HepG2 (cell line): ENCODE measurements at regions not wholly inside any gene's neighbourhood (a gene's known extent, or its start where the extent isn't known, plus 50 kb on each side); places are given as distances from the start of the nearest gene placed in this dataset.

Experiments used
- ZNF326 ChIP-seq: sonication (generic); formaldehyde crosslinking; IDR thresholded peaks from 2 replicates; pipeline ENCODE4 v1.4.0; 2020; ENCODE audit warnings: missing genetic modification reagents, borderline replicate concordance
- TF ChIP-seq, protein P1 (sequence below): IDR thresholded peaks from 2 replicates; pipeline ENCODE4 v1.6.1; 2012; ENCODE audit warnings: inconsistent platforms
- TF ChIP-seq, protein P2 (sequence below): sonication (generic); formaldehyde crosslinking; IDR thresholded peaks from 2 replicates; pipeline ENCODE4 v1.4.0; 2020; ENCODE audit warnings: mild to moderate bottlenecking, missing genetic modification reagents
- TF ChIP-seq, protein P3 (sequence below), 2 experiments: sonication (generic) in 1 of 2; formaldehyde crosslinking in 1 of 2; IDR thresholded peaks; 2 replicates each; pipeline versions ENCODE4 v1.5.1 to v1.6.1; 2011 to 2020; ENCODE audit warnings: borderline replicate concordance in 1 of 2, low read depth in 1 of 2, low read length in 1 of 2, mild to moderate bottlenecking in 1 of 2, missing genetic modification reagents in 1 of 2, moderate library complexity in 1 of 2
- TF ChIP-seq, protein P4 (sequence below): sonication (generic); formaldehyde crosslinking; IDR thresholded peaks from 2 replicates; pipeline ENCODE4 v1.5.0; 2020; ENCODE audit warnings: mild to moderate bottlenecking, missing genetic modification reagents, moderate library complexity
- TF ChIP-seq, protein P5 (sequence below): IDR thresholded peaks from 2 replicates; pipeline ENCODE4 v1.6.1; 2016; ENCODE audit warnings: low read depth, control low read depth
- TF ChIP-seq, protein P6 (sequence below): sonication (generic); formaldehyde crosslinking; IDR thresholded peaks from 2 replicates; pipeline ENCODE4 v1.5.0; 2020; ENCODE audit warnings: missing genetic modification reagents

DNA sequence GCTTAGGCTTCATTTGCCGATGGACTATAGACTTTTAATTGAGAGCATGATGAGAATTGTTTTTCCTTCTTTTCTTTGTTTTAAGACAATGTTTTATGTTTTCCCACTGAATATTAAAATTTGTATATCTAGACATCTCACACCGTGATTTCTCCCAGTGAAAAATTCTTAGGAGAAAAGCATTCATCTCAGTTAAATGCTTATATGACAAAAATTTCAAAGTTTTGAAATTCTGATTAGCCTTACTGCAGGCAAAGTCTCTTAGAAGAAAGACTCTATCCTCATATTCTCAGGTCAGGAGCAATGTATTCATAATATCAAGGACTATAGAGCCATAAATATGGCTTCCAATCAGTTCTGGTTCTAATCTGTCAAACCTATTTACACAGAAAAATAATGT lies 2085.0 kb downstream of the NCAM2 start:
- TF ChIP-seq, protein P1, sequence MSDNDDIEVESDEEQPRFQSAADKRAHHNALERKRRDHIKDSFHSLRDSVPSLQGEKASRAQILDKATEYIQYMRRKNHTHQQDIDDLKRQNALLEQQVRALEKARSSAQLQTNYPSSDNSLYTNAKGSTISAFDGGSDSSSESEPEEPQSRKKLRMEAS, result no peak
- TF ChIP-seq, protein P2, sequence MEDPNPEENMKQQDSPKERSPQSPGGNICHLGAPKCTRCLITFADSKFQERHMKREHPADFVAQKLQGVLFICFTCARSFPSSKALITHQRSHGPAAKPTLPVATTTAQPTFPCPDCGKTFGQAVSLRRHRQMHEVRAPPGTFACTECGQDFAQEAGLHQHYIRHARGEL (CRISPR knock-in tag), result no peak
- TF ChIP-seq, protein P3, sequence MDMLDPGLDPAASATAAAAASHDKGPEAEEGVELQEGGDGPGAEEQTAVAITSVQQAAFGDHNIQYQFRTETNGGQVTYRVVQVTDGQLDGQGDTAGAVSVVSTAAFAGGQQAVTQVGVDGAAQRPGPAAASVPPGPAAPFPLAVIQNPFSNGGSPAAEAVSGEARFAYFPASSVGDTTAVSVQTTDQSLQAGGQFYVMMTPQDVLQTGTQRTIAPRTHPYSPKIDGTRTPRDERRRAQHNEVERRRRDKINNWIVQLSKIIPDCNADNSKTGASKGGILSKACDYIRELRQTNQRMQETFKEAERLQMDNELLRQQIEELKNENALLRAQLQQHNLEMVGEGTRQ (IDR thresholded peaks at IDR 0.05; ENCODE audit: low read depth, low read length), result no peak
- TF ChIP-seq, protein P3 (CRISPR knock-in tag; IDR thresholded peaks at IDR 0.05; ENCODE audit: borderline replicate concordance), result no peak
- TF ChIP-seq, protein P4, sequence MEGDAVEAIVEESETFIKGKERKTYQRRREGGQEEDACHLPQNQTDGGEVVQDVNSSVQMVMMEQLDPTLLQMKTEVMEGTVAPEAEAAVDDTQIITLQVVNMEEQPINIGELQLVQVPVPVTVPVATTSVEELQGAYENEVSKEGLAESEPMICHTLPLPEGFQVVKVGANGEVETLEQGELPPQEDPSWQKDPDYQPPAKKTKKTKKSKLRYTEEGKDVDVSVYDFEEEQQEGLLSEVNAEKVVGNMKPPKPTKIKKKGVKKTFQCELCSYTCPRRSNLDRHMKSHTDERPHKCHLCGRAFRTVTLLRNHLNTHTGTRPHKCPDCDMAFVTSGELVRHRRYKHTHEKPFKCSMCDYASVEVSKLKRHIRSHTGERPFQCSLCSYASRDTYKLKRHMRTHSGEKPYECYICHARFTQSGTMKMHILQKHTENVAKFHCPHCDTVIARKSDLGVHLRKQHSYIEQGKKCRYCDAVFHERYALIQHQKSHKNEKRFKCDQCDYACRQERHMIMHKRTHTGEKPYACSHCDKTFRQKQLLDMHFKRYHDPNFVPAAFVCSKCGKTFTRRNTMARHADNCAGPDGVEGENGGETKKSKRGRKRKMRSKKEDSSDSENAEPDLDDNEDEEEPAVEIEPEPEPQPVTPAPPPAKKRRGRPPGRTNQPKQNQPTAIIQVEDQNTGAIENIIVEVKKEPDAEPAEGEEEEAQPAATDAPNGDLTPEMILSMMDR, result no peak
- TF ChIP-seq, protein P5, sequence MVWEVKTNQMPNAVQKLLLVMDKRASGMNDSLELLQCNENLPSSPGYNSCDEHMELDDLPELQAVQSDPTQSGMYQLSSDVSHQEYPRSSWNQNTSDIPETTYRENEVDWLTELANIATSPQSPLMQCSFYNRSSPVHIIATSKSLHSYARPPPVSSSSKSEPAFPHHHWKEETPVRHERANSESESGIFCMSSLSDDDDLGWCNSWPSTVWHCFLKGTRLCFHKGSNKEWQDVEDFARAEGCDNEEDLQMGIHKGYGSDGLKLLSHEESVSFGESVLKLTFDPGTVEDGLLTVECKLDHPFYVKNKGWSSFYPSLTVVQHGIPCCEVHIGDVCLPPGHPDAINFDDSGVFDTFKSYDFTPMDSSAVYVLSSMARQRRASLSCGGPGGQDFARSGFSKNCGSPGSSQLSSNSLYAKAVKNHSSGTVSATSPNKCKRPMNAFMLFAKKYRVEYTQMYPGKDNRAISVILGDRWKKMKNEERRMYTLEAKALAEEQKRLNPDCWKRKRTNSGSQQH (CRISPR knock-in tag), result no peak
- TF ChIP-seq ZNF326 (CRISPR knock-in tag), result no peak
- TF ChIP-seq, protein P6, sequence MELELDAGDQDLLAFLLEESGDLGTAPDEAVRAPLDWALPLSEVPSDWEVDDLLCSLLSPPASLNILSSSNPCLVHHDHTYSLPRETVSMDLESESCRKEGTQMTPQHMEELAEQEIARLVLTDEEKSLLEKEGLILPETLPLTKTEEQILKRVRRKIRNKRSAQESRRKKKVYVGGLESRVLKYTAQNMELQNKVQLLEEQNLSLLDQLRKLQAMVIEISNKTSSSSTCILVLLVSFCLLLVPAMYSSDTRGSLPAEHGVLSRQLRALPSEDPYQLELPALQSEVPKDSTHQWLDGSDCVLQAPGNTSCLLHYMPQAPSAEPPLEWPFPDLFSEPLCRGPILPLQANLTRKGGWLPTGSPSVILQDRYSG (CRISPR knock-in tag), result no peak
